ENCODE measurements at regions not wholly inside any gene's neighbourhood (a gene's known extent, or its start where the extent isn't known, plus 50 kb on each side); places are given as distances from the start of the nearest gene placed in this dataset.

- no peaks in the 10 kb centered on the region for H3K36me3 ChIP-seq (ENCODE audit: control insufficient read depth in 3 of 3, insufficient read depth in 3 of 3, low read length in 3 of 3)
- peaks cover 0 to 4% (median 3%) of the 10 kb centered on the region in 3 donors for H3K4me1 ChIP-seq (ENCODE audit: control insufficient read depth in 3 of 3, insufficient read depth in 3 of 3, low read length in 3 of 3)
- H3K27me3 ChIP-seq (ENCODE audit: control insufficient read depth in 3 of 3, insufficient read depth in 3 of 3, low read length in 3 of 3): no peaks in the 10 kb centered on the region
- no peaks in the 10 kb centered on the region for H3K9me3 ChIP-seq (ENCODE audit: control insufficient read depth in 3 of 3, low read length in 3 of 3)
- H3K9ac ChIP-seq (ENCODE audit: low read depth in 1 of 3, low read length in 3 of 3): no peak overlapping the region
- no peak overlapping the region for H3K27ac ChIP-seq (ENCODE audit: low read depth, low read length)
- no peak overlapping the region for H3K4me3 ChIP-seq (ENCODE audit: low read length in 3 of 3)
These were observed 208.1 kb upstream of the S1PR3 start for GRCh38 chr9:88782931-88783710.

GRCh38 chr9:88783711-88784083 lies 207.6 kb upstream of the S1PR3 start:
- H3K9me3 ChIP-seq (ENCODE audit: control insufficient read depth in 3 of 3, low read length in 3 of 3): no peaks in the 10 kb centered on the region
- no peaks in the 10 kb centered on the region for H3K36me3 ChIP-seq (ENCODE audit: control insufficient read depth in 3 of 3, insufficient read depth in 3 of 3, low read length in 3 of 3)
- no peak overlapping the region for H3K27ac ChIP-seq (ENCODE audit: low read depth, low read length)
- H3K4me1 ChIP-seq (ENCODE audit: control insufficient read depth in 3 of 3, insufficient read depth in 3 of 3, low read length in 3 of 3): no peaks in the 10 kb centered on the region
- no peaks in the 10 kb centered on the region for H3K27me3 ChIP-seq (ENCODE audit: control insufficient read depth in 3 of 3, insufficient read depth in 3 of 3, low read length in 3 of 3)
- H3K9ac ChIP-seq (ENCODE audit: low read depth in 1 of 3, low read length in 3 of 3): no peak overlapping the region
- H3K4me3 ChIP-seq (ENCODE audit: low read length in 3 of 3): no peak overlapping the region

- Histone ChIP-seq H3K9ac (ENCODE audit: low read depth in 1 of 3, low read length in 3 of 3) (no peak overlapping the region), H3K27ac (ENCODE audit: low read depth, low read length) (no peak overlapping the region), H3K4me1 (ENCODE audit: control insufficient read depth in 3 of 3, insufficient read depth in 3 of 3, low read length in 3 of 3) (no peaks in the 10 kb centered on the region), H3K4me3 (ENCODE audit: low read length in 3 of 3) (no peak overlapping the region), H3K9me3 (ENCODE audit: control insufficient read depth in 3 of 3, low read length in 3 of 3) (no peaks in the 10 kb centered on the region), H3K27me3 (ENCODE audit: control insufficient read depth in 3 of 3, insufficient read depth in 3 of 3, low read length in 3 of 3) (no peaks in the 10 kb centered on the region), H3K36me3 (ENCODE audit: control insufficient read depth in 3 of 3, insufficient read depth in 3 of 3, low read length in 3 of 3) (no peaks in the 10 kb centered on the region)
These were observed 206.3 kb upstream of the S1PR3 start for GRCh38 chr9:88784960-88785359.

GRCh38 chr9:88786291-88787079 lies 204.8 kb upstream of the S1PR3 start:
- Histone ChIP-seq H3K9ac (ENCODE audit: low read depth in 1 of 3, low read length in 3 of 3) (no peak overlapping the region), H3K4me3 (ENCODE audit: low read length in 3 of 3) (no peak overlapping the region), H3K9me3 (ENCODE audit: control insufficient read depth in 3 of 3, low read length in 3 of 3) (no peaks in the 10 kb centered on the region), H3K27me3 (ENCODE audit: control insufficient read depth in 3 of 3, insufficient read depth in 3 of 3, low read length in 3 of 3) (no peaks in the 10 kb centered on the region), H3K27ac (ENCODE audit: low read depth, low read length) (no peak overlapping the region), H3K36me3 (ENCODE audit: control insufficient read depth in 3 of 3, insufficient read depth in 3 of 3, low read length in 3 of 3) (no peaks in the 10 kb centered on the region), H3K4me1 (ENCODE audit: control insufficient read depth in 3 of 3, insufficient read depth in 3 of 3, low read length in 3 of 3) (no peaks in the 10 kb centered on the region)

- Histone ChIP-seq H3K27ac (ENCODE audit: low read depth, low read length) (no peak overlapping the region), H3K9me3 (ENCODE audit: control insufficient read depth in 3 of 3, low read length in 3 of 3) (no peaks in the 10 kb centered on the region), H3K36me3 (ENCODE audit: control insufficient read depth in 3 of 3, insufficient read depth in 3 of 3, low read length in 3 of 3) (no peaks in the 10 kb centered on the region), H3K27me3 (ENCODE audit: control insufficient read depth in 3 of 3, insufficient read depth in 3 of 3, low read length in 3 of 3) (no peaks in the 10 kb centered on the region), H3K4me3 (ENCODE audit: low read length in 3 of 3) (no peak overlapping the region), H3K4me1 (ENCODE audit: control insufficient read depth in 3 of 3, insufficient read depth in 3 of 3, low read length in 3 of 3) (no peaks in the 10 kb centered on the region), H3K9ac (ENCODE audit: low read depth in 1 of 3, low read length in 3 of 3) (no peak overlapping the region)
These were observed 201.5 kb upstream of the S1PR3 start for GRCh38 chr9:88789785-88790184.

- Histone ChIP-seq H3K9ac (ENCODE audit: low read depth in 1 of 3, low read length in 3 of 3) (no peak overlapping the region), H3K9me3 (ENCODE audit: control insufficient read depth in 3 of 3, low read length in 3 of 3) (no peaks in the 10 kb centered on the region), H3K4me1 (ENCODE audit: control insufficient read depth in 3 of 3, insufficient read depth in 3 of 3, low read length in 3 of 3) (no peaks in the 10 kb centered on the region), H3K27ac (ENCODE audit: low read depth, low read length) (no peak overlapping the region), H3K27me3 (ENCODE audit: control insufficient read depth in 3 of 3, insufficient read depth in 3 of 3, low read length in 3 of 3) (no peaks in the 10 kb centered on the region), H3K4me3 (ENCODE audit: low read length in 3 of 3) (no peak overlapping the region), H3K36me3 (ENCODE audit: control insufficient read depth in 3 of 3, insufficient read depth in 3 of 3, low read length in 3 of 3) (no peaks in the 10 kb centered on the region)
These were observed 200.0 kb upstream of the S1PR3 start for GRCh38 chr9:88791105-88791805.

- no peak overlapping the region for H3K9ac ChIP-seq (ENCODE audit: low read depth in 1 of 3, low read length in 3 of 3)
- no peaks in the 10 kb centered on the region for H3K4me1 ChIP-seq (ENCODE audit: control insufficient read depth in 3 of 3, insufficient read depth in 3 of 3, low read length in 3 of 3)
- H3K27ac ChIP-seq (ENCODE audit: low read depth, low read length): no peak overlapping the region
- H3K36me3 ChIP-seq (ENCODE audit: control insufficient read depth in 3 of 3, insufficient read depth in 3 of 3, low read length in 3 of 3): no peaks in the 10 kb centered on the region
- H3K9me3 ChIP-seq (ENCODE audit: control insufficient read depth in 3 of 3, low read length in 3 of 3): no peaks in the 10 kb centered on the region
- no peak overlapping the region for H3K4me3 ChIP-seq (ENCODE audit: low read length in 3 of 3)
- no peaks in the 10 kb centered on the region for H3K27me3 ChIP-seq (ENCODE audit: control insufficient read depth in 3 of 3, insufficient read depth in 3 of 3, low read length in 3 of 3)
These were observed 198.8 kb upstream of the S1PR3 start for GRCh38 chr9:88792502-88792901.

GRCh38 chr9:88794100-88794499 lies 197.2 kb upstream of the S1PR3 start:
- no peak overlapping the region for H3K27ac ChIP-seq (ENCODE audit: low read depth, low read length)
- H3K9ac ChIP-seq (ENCODE audit: low read depth in 1 of 3, low read length in 3 of 3): no peak overlapping the region
- H3K27me3 ChIP-seq (ENCODE audit: control insufficient read depth in 3 of 3, insufficient read depth in 3 of 3, low read length in 3 of 3): no peaks in the 10 kb centered on the region
- no peak overlapping the region for H3K4me3 ChIP-seq (ENCODE audit: low read length in 3 of 3)
- H3K36me3 ChIP-seq (ENCODE audit: control insufficient read depth in 3 of 3, insufficient read depth in 3 of 3, low read length in 3 of 3): no peaks in the 10 kb centered on the region
- no peaks in the 10 kb centered on the region for H3K9me3 ChIP-seq (ENCODE audit: control insufficient read depth in 3 of 3, low read length in 3 of 3)
- H3K4me1 ChIP-seq (ENCODE audit: control insufficient read depth in 3 of 3, insufficient read depth in 3 of 3, low read length in 3 of 3): no peaks in the 10 kb centered on the region

- no peaks in the 10 kb centered on the region for H3K27me3 ChIP-seq (ENCODE audit: control insufficient read depth in 3 of 3, insufficient read depth in 3 of 3, low read length in 3 of 3)
- H3K9ac ChIP-seq (ENCODE audit: low read depth in 1 of 3, low read length in 3 of 3): no peak overlapping the region
- no peaks in the 10 kb centered on the region for H3K36me3 ChIP-seq (ENCODE audit: control insufficient read depth in 3 of 3, insufficient read depth in 3 of 3, low read length in 3 of 3)
These were observed 194.3 kb upstream of the S1PR3 start for GRCh38 chr9:88796947-88797346.

GRCh38 chr9:88798476-88798875 lies 192.8 kb upstream of the S1PR3 start:
- Histone ChIP-seq H3K4me3 (ENCODE audit: low read length in 3 of 3) (no peak overlapping the region), H3K9me3 (ENCODE audit: control insufficient read depth in 3 of 3, low read length in 3 of 3) (peaks cover 0 to 4% (median 0%) of the 10 kb centered on the region in 3 donors), H3K27me3 (ENCODE audit: control insufficient read depth in 3 of 3, insufficient read depth in 3 of 3, low read length in 3 of 3) (no peaks in the 10 kb centered on the region), H3K4me1 (ENCODE audit: control insufficient read depth in 3 of 3, insufficient read depth in 3 of 3, low read length in 3 of 3) (no peaks in the 10 kb centered on the region), H3K9ac (ENCODE audit: low read depth in 1 of 3, low read length in 3 of 3) (no peak overlapping the region), H3K27ac (ENCODE audit: low read depth, low read length) (no peak overlapping the region), H3K36me3 (ENCODE audit: control insufficient read depth in 3 of 3, insufficient read depth in 3 of 3, low read length in 3 of 3) (no peaks in the 10 kb centered on the region)

More at GRCh38 chr9:88796947-88797346, 194.3 kb upstream of the S1PR3 start:
- Histone ChIP-seq H3K4me3 (ENCODE audit: low read length in 3 of 3) (no peak overlapping the region), H3K9me3 (ENCODE audit: control insufficient read depth in 3 of 3, low read length in 3 of 3) (no peaks in the 10 kb centered on the region), H3K4me1 (ENCODE audit: control insufficient read depth in 3 of 3, insufficient read depth in 3 of 3, low read length in 3 of 3) (no peaks in the 10 kb centered on the region), H3K27ac (ENCODE audit: low read depth, low read length) (no peak overlapping the region)

All from skeletal muscle tissue (tissue), 3 donors.